ENCODE measurements at regions not wholly inside any gene's neighbourhood (a gene's known extent, or its start where the extent isn't known, plus 50 kb on each side); places are given as distances from the start of the nearest gene placed in this dataset.

GRCh38 chr1:239924741-239925350, 166.8 kb upstream of the FMN2 start:
- no peak overlapping the region for H3K23ac ChIP-seq (ENCODE audit: low read length)
- H2AK5ac ChIP-seq (ENCODE audit: low read length) = no peak overlapping the region
- H3K79me1 ChIP-seq (ENCODE audit: low read length) = no peaks in the 10 kb centered on the region
- no peak overlapping the region for H2BK5ac ChIP-seq (ENCODE audit: low read depth, low read length, poor library complexity)
- H4K12ac ChIP-seq (ENCODE audit: low read depth, low read length) = no peak overlapping the region
- no peaks in the 10 kb centered on the region for H3K27me3 ChIP-seq (ENCODE audit: insufficient read depth, low read length)
- no peak overlapping the region for H2BK12ac ChIP-seq (ENCODE audit: low read length)
- H3K4me1 ChIP-seq (ENCODE audit: control insufficient read depth in 1 of 2, insufficient read depth in 2 of 2, low read length in 2 of 2) = no peaks in the 10 kb centered on the region
- peaks cover 5% of the 10 kb centered on the region for H3K9me3 ChIP-seq (ENCODE audit: insufficient read depth, low read depth, low read length)
- no peaks in the 10 kb centered on the region for H3K36me3 ChIP-seq (ENCODE audit: control insufficient read depth in 1 of 2, insufficient read depth in 2 of 2, low read length in 2 of 2)
- no peak overlapping the region for H3K27ac ChIP-seq (ENCODE audit: low read depth, low read length)
- no peak overlapping the region for H3K4me2 ChIP-seq (ENCODE audit: low read length)
- DNase-seq = no peak
- H3K18ac ChIP-seq (ENCODE audit: low read length) = no peak overlapping the region
- no peaks in the 10 kb centered on the region for H3K79me2 ChIP-seq (ENCODE audit: control insufficient read depth, insufficient read depth, low read length, poor library complexity)
- no peak overlapping the region for H3K9ac ChIP-seq (ENCODE audit: low read length)
- H3K14ac ChIP-seq (ENCODE audit: low read length) = no peak overlapping the region
- no peak overlapping the region for H3K4me3 ChIP-seq (ENCODE audit: low read depth, low read length)
- H4K91ac ChIP-seq (ENCODE audit: low read depth, low read length) = no peak overlapping the region
- no peak overlapping the region for H4K8ac ChIP-seq (ENCODE audit: low read depth, low read length)
- no peak overlapping the region for H3K4ac ChIP-seq (ENCODE audit: low read depth, low read length)
- H2BK120ac ChIP-seq (ENCODE audit: insufficient read depth, low read length, poor library complexity) = no peak overlapping the region
- WGBS (ENCODE audit: extremely low coverage, insufficient coverage, insufficient read length) = no CpG with 5 or more reads among the region's 30 CpGs
- no peak overlapping the region for H2AFZ ChIP-seq (ENCODE audit: insufficient read depth, low read length, poor library complexity)

GRCh38 chr1:239926184-239926583, 165.5 kb upstream of the FMN2 start:
- no peak overlapping the region for H2AFZ ChIP-seq (ENCODE audit: insufficient read depth, low read length, poor library complexity)

GRCh38 chr1:239929317-239929716, 162.4 kb upstream of the FMN2 start:
- DNase-seq = no peak
- Histone ChIP-seq H3K4me1 (ENCODE audit: control insufficient read depth in 1 of 2, insufficient read depth in 2 of 2, low read length in 2 of 2) (no peaks in the 10 kb centered on the region), H3K23ac (ENCODE audit: low read length) (no peak overlapping the region), H3K27me3 (ENCODE audit: insufficient read depth, low read length) (no peaks in the 10 kb centered on the region), H3K4ac (ENCODE audit: low read depth, low read length) (no peak overlapping the region), H3K9ac (ENCODE audit: low read length) (no peak overlapping the region), H3K9me3 (ENCODE audit: insufficient read depth, low read depth, low read length) (peaks cover 7% of the 10 kb centered on the region), H2BK12ac (ENCODE audit: low read length) (no peak overlapping the region), H3K27ac (ENCODE audit: low read depth, low read length) (no peak overlapping the region), H3K79me1 (ENCODE audit: low read length) (no peaks in the 10 kb centered on the region), H2AK5ac (ENCODE audit: low read length) (no peak overlapping the region), H3K14ac (ENCODE audit: low read length) (no peak overlapping the region), H4K8ac (ENCODE audit: low read depth, low read length) (no peak overlapping the region), H3K4me3 (ENCODE audit: low read depth, low read length) (no peak overlapping the region), H3K18ac (ENCODE audit: low read length) (no peak overlapping the region), H3K4me2 (ENCODE audit: low read length) (no peak overlapping the region), H2BK120ac (ENCODE audit: insufficient read depth, low read length, poor library complexity) (no peak overlapping the region), H3K79me2 (ENCODE audit: control insufficient read depth, insufficient read depth, low read length, poor library complexity) (no peaks in the 10 kb centered on the region), H2AFZ (ENCODE audit: insufficient read depth, low read length, poor library complexity) (no peak overlapping the region), H4K91ac (ENCODE audit: low read depth, low read length) (no peak overlapping the region), H3K36me3 (ENCODE audit: control insufficient read depth in 1 of 2, insufficient read depth in 2 of 2, low read length in 2 of 2) (no peaks in the 10 kb centered on the region), H4K12ac (ENCODE audit: low read depth, low read length) (no peak overlapping the region), H2BK5ac (ENCODE audit: low read depth, low read length, poor library complexity) (no peak overlapping the region)
- WGBS (ENCODE audit: extremely low coverage, insufficient coverage, insufficient read length) = no CpG with 5 or more reads among the region's 6 CpGs

More at GRCh38 chr1:239926184-239926583, 165.5 kb upstream of the FMN2 start:
- H3K18ac ChIP-seq (ENCODE audit: low read length) = no peak overlapping the region
- no peak overlapping the region for H4K12ac ChIP-seq (ENCODE audit: low read depth, low read length)
- H3K9me3 ChIP-seq (ENCODE audit: insufficient read depth, low read depth, low read length) = peaks cover 7% of the 10 kb centered on the region
- no peak overlapping the region for H3K4me3 ChIP-seq (ENCODE audit: low read depth, low read length)
- no peak overlapping the region for H4K91ac ChIP-seq (ENCODE audit: low read depth, low read length)
- no peak overlapping the region for H3K4me2 ChIP-seq (ENCODE audit: low read length)
- DNase-seq = no peak
- H3K9ac ChIP-seq (ENCODE audit: low read length) = no peak overlapping the region
- no peaks in the 10 kb centered on the region for H3K36me3 ChIP-seq (ENCODE audit: control insufficient read depth in 1 of 2, insufficient read depth in 2 of 2, low read length in 2 of 2)
- H2BK120ac ChIP-seq (ENCODE audit: insufficient read depth, low read length, poor library complexity) = no peak overlapping the region
- H4K8ac ChIP-seq (ENCODE audit: low read depth, low read length) = no peak overlapping the region
- no peak overlapping the region for H3K14ac ChIP-seq (ENCODE audit: low read length)
- WGBS (ENCODE audit: extremely low coverage, insufficient coverage, insufficient read length) = no CpG with 5 or more reads among the region's 3 CpGs
- H3K23ac ChIP-seq (ENCODE audit: low read length) = no peak overlapping the region
- H3K4me1 ChIP-seq (ENCODE audit: control insufficient read depth in 1 of 2, insufficient read depth in 2 of 2, low read length in 2 of 2) = no peaks in the 10 kb centered on the region
- no peak overlapping the region for H3K27ac ChIP-seq (ENCODE audit: low read depth, low read length)
- H3K4ac ChIP-seq (ENCODE audit: low read depth, low read length) = no peak overlapping the region
- no peaks in the 10 kb centered on the region for H3K79me2 ChIP-seq (ENCODE audit: control insufficient read depth, insufficient read depth, low read length, poor library complexity)
- no peaks in the 10 kb centered on the region for H3K79me1 ChIP-seq (ENCODE audit: low read length)
- no peak overlapping the region for H2AK5ac ChIP-seq (ENCODE audit: low read length)
- H2BK5ac ChIP-seq (ENCODE audit: low read depth, low read length, poor library complexity) = no peak overlapping the region
- H3K27me3 ChIP-seq (ENCODE audit: insufficient read depth, low read length) = no peaks in the 10 kb centered on the region
- H2BK12ac ChIP-seq (ENCODE audit: low read length) = no peak overlapping the region

- Histone ChIP-seq H3K9me3 (ENCODE audit: insufficient read depth, low read depth, low read length) (peaks cover 2% of the 10 kb centered on the region), H3K79me1 (ENCODE audit: low read length) (no peaks in the 10 kb centered on the region), H3K36me3 (ENCODE audit: control insufficient read depth in 1 of 2, insufficient read depth in 2 of 2, low read length in 2 of 2) (no peaks in the 10 kb centered on the region), H3K27ac (ENCODE audit: low read depth, low read length) (no peak overlapping the region), H3K9ac (ENCODE audit: low read length) (no peak overlapping the region), H2BK5ac (ENCODE audit: low read depth, low read length, poor library complexity) (no peak overlapping the region), H2AFZ (ENCODE audit: insufficient read depth, low read length, poor library complexity) (no peak overlapping the region), H2BK12ac (ENCODE audit: low read length) (no peak overlapping the region), H3K14ac (ENCODE audit: low read length) (no peak overlapping the region), H3K18ac (ENCODE audit: low read length) (no peak overlapping the region), H3K79me2 (ENCODE audit: control insufficient read depth, insufficient read depth, low read length, poor library complexity) (no peaks in the 10 kb centered on the region), H3K4me3 (ENCODE audit: low read depth, low read length) (no peak overlapping the region), H4K8ac (ENCODE audit: low read depth, low read length) (no peak overlapping the region), H3K4me1 (ENCODE audit: control insufficient read depth in 1 of 2, insufficient read depth in 2 of 2, low read length in 2 of 2) (no peaks in the 10 kb centered on the region), H3K27me3 (ENCODE audit: insufficient read depth, low read length) (no peaks in the 10 kb centered on the region), H3K4ac (ENCODE audit: low read depth, low read length) (no peak overlapping the region), H3K23ac (ENCODE audit: low read length) (no peak overlapping the region), H2BK120ac (ENCODE audit: insufficient read depth, low read length, poor library complexity) (no peak overlapping the region), H2AK5ac (ENCODE audit: low read length) (no peak overlapping the region), H4K12ac (ENCODE audit: low read depth, low read length) (no peak overlapping the region), H4K91ac (ENCODE audit: low read depth, low read length) (no peak overlapping the region), H3K4me2 (ENCODE audit: low read length) (no peak overlapping the region)
- WGBS (ENCODE audit: extremely low coverage, insufficient coverage, insufficient read length) = no CpG with 5 or more reads among the region's 3 CpGs
- no peak for DNase-seq
These were observed 160.9 kb upstream of the FMN2 start for GRCh38 chr1:239930686-239931262.

Measured in trophoblast cell (in vitro differentiated cells and primary cell).